HG02642 (cell line): ENCODE measurements at regions not wholly inside any gene's neighbourhood (a gene's known extent, or its start where the extent isn't known, plus 50 kb on each side); places are given as distances from the start of the nearest gene placed in this dataset.

Source experiments
- ATAC-seq: cut with Tn5 transposase; IDR thresholded peaks from one replicate; pipeline ENCODE4 v1.9.1; 2021; ENCODE audit warnings: mild to moderate bottlenecking; ENCODE audit not compliant: unreplicated experiment, poor library complexity

DNA sequence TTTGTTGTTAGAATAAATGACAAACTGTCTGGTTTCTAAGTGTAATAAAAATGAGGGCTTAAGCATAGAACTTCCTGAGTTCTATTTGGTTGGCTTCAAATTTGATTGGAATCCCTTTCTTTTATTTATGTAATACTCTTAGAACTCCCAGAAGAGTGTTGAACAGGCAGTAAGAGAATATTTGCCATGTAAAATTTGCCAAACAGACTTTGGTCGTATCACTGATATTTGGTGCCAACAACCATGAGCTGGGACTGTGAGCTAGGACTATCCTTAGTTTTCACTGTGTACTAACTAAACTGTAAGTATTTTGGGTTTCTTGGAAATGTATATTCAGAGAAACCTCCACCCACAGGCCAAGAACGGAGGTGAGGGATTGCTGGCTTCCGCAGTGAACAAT is 971.2 kb upstream of the SOX9 start:
- ATAC-seq, result no peak

DNA sequence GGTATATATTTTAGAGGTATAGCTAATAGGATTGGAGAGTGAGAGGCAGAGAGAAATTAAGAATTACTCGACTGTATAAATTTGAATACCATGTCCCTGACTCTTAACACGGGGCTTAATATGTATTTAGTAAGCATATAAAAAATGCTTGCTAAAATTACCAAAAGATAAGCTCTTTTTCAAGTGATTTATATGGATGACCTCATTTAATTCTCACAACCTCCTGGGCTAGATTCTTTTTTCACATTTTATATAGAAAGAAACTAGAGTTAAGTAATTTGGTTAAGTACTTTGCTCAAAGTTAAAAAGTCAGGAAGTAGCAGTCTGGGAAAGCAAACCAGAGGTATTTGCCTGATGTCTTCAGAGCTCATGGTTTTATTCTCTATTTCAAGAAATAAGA is 963.5 kb upstream of the SOX9 start:
- no peak for ATAC-seq

DNA sequence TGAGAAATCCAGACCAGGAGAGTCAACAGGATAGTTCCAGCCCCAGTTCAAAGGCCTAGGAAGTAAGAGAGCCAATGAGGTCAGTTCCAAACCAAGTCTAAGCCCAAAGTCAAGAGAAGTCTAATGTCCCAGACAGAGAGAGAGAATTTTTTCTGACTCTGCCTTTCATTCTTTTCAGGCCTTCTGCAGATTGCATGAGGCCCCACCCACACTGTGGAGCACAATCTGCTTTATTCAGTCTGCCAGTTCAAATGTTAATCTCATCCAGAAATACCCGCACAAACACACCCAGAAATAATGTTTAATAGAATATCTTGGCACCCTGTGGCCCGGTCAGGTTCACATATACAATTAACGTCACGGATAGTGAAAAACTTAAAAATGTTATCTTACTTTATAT is 962.4 kb upstream of the SOX9 start:
- no peak for ATAC-seq

DNA sequence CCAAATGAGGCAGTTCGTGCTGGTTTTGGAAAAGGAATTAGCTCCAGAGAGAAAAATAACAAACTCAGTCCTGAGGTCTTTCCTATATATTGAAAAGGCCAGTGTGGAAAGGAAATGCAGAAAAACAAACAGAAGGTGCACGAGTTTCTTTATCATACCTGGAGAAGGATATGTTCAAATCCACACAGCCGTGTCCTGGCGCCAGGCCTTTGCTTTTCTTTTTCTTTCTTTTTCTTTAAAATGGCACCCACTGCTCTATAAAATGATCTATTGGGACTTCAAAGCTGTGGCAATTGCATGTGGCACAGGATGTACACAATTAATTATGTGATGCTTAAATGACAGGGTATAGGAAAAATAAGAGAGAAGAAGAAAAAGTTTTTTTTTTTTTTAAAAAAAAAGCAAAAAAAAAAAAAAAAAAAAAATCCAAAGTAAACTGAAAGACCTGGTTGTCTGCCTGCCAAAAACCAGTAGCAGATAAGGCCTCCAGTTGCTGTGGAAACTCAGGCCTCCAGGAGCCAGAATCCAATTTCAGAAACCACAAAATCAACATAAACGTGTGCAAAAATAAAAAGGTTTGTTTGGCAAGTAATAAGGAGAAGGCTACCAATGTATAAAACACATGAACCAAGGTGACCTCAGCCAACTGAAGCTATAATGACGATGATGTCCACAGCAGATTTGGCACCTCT is 957.6 kb upstream of the SOX9 start:
- ATAC-seq, result no peak

DNA sequence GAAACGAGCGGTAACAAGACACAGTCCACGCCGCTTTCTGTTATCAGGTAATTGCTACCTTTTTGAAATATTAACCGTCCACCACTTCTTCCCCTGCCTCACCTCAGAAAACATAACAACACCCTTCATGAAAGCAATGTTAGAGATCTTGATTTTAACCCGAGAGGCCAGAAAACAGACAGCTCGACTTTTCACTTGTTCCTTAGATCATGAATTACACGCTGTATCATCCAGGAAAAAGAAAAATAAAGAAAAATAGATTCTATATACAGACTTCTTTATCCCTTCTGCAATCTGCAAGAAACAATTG is 957.1 kb upstream of the SOX9 start:
- no peak for ATAC-seq

DNA sequence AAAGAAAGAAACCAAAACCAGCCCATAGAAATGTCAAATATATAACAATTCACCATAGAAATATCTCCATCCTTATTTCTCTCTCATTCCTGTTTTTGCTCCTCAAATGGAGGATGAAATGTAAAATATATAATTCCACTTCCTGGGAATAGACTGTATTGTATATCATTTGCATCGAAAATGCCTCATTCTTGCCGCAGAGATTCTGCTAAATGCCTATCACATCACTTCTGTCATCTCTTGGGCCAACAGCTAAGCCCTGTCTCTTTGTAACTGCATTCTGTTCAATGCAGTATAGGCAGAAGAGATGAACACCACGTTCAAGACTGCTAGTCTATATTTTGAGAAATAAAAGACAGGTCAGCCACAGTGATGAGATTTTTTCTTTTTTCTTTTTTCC is 956.3 kb upstream of the SOX9 start:
- no peak for ATAC-seq

DNA sequence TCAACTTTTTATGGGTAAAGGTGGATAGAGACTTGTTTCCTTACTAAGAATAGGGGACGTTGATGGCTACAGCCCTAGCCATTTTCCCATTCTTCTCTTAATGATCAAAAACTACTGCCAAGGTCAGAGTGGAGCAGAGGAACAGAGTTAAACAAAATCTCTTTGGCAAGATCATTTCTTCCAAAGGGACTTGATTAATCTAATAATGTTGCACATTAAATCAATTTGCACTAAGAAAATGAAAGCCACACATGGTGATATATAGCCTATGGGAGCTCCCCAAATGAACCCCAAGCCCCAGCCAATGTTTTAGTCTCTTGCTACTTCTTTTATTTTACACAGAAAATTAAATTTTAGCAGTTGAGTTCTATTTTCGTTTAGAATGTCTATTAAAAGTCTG is 954.5 kb upstream of the SOX9 start:
- no peak for ATAC-seq

DNA sequence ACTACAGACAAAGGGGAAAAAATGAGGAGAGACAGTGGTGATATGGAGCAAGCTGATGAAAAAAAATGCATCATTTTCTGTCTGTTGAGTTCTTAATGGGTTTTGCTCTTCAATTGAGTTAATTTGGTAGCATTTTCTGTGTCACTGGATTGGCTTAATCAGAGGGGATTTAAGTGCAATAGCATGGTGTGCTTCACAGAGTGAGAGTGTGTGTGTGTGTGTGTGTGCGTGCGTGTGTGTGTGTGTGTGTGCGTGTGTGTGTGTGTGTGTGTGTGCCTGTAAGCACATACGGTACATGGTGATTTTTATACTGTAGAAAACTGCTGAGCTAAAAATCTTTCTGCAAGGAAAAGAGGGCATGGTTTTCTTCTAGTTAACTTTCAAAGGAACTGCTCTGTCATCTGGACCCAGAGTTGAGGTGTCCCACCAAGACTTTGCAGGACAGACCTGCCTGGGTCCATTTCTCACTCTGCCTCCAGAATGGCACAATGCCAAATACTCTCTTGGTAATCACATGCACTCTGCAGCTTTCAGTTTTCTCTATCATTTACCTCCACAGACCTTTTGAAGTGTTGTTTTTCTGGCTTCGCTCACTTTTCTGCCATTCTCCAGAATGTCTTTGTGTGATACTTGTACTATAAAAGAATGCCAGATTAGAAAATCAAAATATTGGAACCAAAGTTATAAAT is 952.6 kb upstream of the SOX9 start:
- ATAC-seq, result no peak

DNA sequence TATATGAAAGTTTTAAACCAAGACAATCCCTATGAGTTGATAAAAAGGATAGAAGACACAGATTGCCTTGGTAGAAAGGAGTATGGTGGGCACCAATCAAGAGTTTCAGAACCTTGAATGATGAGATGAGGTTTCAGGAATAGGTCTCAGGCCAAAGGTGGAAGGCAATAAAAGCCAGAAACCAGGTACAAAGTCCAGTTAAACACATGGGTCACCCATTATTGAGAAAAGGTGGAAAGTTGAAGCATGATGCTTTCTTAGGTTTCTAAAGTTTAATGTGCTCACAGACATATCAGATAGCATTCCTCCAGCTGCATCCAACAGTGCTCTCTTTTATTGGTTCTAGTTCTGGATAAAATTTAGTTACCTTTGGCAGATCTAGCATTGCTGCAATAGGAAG is 950.8 kb upstream of the SOX9 start:
- ATAC-seq, result no peak

DNA sequence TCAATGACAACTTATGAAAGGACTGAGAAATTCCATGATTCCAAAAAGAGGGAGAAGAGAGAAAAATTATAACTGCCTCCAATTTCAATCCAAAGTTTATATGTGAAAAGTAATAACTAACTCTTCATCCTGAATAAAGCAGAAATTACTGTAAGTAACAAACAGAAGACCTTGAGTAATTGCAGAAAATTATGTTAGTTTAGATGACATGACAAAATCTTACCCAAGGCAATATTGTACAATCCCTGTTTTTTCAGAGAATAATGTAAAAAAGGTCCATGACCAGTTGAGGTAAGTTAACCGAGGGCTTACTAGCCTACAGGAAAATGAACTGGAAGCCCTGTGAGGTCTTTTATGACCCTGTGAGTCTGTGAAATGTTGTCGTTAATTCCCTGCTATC is 949.5 kb upstream of the SOX9 start:
- ATAC-seq, result no peak

DNA sequence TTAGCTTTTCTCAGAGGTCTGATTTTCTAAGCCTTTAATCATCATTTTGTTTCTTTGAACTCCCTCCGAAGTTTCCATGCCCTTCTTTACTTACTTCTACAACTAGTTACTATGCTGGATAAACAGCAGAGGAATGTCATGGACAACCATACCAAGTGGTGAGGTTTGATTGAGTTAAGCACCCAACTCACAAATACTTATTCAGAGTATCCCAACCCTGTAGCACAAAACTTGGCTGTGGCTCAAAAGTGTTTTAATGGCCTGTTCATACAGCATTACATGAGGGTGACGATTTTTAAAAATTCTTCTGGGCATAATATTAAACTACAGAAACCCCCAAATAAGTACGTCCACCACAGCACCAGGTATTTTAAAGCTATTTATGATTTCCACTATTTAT is 946.8 kb upstream of the SOX9 start:
- no peak for ATAC-seq

DNA sequence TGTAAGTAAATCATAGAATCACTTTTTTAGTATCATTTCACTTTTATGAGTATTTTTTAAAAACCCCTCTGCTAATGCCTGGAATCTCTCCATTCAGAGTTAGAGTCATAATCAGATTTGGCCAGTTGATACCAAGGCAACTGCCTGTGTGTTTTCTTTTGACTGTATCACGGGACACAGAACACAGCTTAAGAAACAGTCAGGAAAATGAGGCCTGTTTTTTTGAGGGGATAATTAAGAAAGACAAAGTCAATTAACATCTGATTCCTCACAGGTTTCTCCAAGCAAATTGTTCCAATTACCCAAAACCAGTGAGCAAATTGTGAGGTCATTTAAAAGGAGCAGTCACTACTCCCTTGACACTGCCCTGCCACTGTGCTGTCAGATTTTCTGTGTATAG is 944.5 kb upstream of the SOX9 start:
- ATAC-seq, result no peak

DNA sequence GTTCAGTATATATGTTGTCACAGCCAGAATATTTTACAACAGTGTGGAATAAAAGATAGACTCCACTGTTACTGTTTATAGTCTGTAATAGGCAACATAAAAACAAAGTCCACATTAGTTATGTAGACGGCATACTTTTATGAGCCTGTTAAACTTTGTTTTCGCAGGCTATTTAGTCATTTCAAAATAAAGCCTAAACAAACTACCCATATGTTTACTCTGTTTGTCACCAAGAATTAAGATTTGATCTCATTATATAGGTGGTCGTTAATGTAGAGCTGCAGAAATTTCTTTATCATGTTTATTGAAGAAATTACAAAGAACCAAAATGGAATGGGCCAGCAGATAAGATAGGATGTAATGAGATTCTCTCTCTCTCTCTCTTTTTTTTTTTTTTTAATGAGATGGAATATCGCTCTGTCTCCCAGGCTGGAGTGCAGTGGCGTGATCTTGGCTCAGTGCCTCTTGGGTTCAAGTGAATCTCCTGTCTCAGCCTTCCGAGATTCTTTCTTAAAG is 943.8 kb upstream of the SOX9 start:
- no peak for ATAC-seq

DNA sequence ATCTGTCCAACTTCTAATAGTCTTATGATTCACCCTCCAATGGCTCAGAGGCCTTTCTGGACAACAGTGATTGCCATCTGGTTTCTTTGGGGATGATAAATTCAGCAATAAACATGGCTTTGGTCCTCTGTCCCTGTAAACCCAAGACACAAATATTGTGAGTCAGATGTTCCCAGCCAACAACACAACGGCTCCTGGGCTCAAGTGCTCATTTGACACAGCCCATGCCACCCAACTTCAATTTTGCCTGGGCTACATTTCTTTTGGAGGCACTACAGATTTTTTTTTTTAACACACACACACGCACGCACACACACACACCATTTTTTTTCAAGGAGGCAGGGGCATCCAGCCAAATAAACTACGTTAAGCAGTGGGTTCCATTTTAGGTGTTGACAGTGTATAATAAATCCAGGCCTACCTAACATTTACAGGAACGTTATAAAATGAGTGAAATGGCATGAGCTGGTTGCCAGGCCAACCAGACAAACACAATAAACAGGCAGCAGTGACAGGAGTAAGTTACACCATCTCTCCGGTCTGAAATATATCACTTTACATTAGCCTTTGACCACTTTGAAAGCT is 939.9 kb upstream of the SOX9 start:
- ATAC-seq, result no peak

DNA sequence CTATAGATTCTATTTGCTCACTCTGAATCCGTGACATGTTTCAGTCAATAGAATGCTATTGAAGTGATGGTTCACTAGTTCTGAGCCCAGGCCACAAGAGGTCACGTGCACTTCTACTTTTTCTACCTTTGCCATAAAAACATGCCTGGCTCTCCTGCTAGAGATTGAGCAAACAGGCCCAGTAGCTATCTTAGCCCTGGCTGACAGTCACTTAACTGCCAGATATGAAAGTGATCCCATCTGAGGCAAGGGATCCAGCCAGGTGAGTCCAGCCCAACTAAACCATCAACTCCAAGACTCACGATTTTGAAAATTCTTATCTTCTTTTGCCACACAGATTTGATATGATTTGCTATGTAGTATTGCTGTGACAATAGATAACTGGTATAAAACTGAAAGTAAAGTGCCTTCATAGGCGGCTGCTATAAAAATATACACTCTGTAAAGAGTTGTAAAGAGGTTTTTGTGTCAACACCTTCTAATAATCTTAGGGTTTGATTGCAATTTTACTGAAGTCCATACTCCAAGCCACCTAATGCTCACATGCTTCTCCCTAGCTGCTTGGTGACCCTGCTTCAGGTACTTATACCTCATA is 937.7 kb upstream of the SOX9 start:
- no peak for ATAC-seq

DNA sequence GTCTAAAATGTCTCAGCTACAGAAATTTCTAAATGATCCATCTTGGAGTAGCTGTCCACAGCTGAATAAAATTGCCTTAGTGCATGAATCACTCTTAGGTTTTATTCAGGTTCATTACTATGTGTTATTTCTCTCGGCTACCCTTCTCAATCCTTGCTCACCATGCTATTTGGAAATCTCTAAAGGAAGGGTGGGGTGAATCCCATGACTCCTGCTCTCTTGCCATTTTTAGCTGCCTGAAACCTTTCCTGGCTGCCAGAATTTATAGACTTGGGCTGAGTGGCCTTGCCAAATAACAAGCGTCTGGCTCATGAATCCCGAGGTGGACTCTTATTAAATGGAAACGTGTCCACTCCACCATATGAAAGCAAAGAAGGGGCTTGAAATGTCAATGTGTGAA is 936.1 kb upstream of the SOX9 start:
- no peak for ATAC-seq

DNA sequence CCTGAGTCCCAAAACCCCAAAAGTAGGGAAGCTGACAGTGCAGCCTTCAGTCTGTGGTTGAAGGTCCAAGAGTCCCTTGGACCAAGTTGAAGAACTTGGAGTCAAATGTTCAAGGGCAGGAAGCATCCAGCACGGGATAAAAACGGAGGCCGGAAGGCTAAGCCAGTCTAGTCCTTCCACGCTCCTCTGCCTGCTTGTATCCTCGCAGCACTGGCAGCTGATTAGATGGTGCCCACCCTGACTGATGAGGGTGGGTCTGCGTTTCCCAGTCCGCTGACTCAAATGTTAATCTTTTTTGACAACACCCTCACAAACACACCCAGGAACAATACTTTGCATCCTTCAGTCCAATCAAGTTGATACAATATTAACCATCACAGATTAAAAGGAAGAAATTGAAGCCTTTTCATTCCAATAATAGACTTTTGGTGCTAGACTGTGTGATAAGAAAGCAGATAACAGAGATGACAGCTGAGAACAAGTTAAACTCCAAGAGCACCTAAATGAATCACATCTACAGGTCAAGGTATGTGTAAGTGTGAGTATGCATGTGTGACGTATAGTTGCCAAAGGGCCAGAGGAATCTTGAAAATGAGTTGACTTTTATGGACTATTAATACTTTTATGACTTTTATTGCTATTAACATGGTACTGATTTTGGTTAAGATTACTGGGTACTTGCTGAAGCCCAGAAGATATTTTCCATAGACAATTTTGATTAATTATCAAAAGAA is 933.5 kb upstream of the SOX9 start:
- ATAC-seq, result no peak

DNA sequence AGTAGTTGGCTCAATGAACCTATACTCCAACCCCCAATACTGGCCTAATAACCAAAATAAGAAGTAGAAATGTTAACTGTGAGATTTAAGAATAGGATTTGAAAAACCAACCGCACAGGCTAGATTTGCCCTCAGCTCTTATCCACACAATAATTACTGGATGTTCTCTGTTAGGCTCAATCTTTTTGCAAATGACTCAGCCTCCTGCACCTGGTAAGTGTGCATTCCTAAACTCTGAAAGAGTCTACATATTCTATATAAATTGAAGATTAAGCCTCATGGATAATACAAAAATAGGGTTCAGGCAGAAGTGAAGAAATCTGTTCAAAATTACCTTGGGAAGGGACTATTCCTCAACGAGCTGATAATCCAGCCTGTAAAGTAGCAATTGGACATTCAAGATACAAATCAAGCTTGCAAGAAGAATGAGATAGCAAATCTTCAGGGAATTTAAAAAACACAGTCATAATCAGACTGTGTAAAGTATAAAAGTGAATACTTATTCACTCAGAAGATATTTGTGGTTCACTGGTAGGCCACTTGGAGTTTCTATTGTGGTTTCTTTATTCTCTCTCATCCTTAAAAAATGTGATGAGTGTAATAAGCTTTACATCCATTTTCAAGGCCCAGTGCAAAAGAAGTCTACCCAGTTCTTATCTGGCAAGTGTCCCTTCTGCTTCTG is 931.9 kb upstream of the SOX9 start:
- ATAC-seq, result no peak

DNA sequence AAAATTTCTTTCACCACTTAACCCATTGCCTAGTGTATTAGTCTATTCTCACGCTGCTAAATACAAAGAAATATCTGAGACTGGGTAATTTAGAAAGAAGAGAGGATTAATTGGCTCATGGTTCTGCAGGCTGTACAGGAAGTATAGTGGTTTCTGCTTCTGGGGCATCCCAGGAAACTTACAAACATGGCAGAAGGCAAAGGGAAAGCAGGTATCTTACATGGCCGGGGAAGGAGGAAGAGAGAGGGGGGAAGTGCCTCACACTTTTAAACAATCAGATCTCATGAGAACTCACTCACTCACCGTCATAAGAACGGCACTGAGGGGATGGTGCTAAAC is 931.4 kb upstream of the SOX9 start:
- no peak for ATAC-seq

DNA sequence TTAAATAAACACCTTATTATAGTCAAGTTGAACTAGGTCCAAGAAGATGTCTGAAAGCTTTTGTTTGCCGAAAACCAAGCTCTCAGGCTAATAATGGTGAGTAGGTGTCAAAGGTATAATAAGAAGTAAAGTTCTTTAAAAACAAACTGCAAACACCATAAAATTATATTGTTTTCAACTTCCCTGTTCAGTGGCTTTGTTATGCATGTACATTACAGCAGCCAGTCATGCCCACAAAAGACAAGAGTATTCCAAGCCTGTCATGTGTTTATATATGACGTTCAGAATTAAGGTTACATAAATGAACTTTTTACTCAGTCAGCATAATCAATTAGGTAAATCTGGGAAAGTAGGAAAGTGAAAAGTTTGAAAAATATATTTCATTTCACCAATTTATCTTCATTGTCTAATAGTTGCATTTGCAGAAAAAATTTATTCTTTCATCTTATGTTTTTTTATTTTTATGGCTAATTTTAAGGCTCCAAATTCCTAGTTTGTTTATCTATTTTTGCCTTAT is 928.7 kb upstream of the SOX9 start:
- ATAC-seq, result no peak
